ENCODE measurements at regions not wholly inside any gene's neighbourhood (a gene's known extent, or its start where the extent isn't known, plus 50 kb on each side); places are given as distances from the start of the nearest gene placed in this dataset.

DNA sequence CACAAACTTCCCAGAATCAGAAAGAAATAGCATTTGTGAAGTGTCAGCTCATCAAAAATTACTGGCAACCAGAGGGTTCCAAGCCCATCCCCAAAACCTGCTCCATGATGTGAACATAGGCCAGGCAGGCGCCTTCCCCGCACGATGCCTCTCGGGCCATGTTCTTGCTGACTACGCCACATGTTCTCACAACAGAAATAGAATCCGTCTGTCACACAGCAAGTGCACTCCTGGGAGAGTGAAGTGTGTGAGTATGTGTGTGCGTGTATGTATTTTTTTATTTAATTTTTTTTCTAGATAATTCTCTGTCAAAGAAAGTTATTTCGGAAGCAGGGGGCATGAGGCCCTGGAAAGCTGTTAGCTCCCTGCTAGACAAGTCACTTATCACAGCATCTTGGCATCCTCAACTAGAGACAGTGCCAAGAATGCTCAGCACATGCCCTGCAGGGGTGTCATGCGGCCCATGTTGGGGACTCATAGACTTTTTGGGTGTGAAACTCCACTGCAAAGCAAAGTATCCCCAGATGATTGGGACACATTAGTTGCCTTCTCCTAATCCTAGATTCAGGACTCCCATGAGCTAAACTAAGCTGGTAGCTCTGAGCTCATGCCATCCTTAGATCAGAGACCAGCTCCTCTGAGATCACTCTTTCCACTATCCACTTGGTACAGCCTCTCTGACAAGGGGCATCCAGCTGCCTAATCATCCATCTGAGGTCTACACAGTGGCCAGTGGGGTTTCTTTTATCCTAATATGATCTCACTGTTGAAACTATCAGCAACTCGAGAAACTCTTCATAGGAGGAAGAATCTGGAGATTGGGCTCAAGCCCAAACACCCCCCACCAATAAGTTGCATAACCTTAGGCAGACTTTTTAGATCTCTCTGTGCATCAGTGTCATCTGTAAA, 53.2 kb upstream of the CYRIA start:
- no peak overlapping the region for H3K4me3 Mint-ChIP-seq
- POLR2A ChIA-PET, result interaction anchor here (0.7 kb wide), 1 partner anchor 12 kb away, joined by 3 read pairs; no protein-coding TSS in a partner anchor
- no peak for TF ChIP-seq EZH2 (IDR thresholded peaks at IDR 0.05; ENCODE audit: borderline replicate concordance, insufficient read depth, low read depth, low read length, poor library complexity, severe bottlenecking)
- TF ChIP-seq, protein P1, sequence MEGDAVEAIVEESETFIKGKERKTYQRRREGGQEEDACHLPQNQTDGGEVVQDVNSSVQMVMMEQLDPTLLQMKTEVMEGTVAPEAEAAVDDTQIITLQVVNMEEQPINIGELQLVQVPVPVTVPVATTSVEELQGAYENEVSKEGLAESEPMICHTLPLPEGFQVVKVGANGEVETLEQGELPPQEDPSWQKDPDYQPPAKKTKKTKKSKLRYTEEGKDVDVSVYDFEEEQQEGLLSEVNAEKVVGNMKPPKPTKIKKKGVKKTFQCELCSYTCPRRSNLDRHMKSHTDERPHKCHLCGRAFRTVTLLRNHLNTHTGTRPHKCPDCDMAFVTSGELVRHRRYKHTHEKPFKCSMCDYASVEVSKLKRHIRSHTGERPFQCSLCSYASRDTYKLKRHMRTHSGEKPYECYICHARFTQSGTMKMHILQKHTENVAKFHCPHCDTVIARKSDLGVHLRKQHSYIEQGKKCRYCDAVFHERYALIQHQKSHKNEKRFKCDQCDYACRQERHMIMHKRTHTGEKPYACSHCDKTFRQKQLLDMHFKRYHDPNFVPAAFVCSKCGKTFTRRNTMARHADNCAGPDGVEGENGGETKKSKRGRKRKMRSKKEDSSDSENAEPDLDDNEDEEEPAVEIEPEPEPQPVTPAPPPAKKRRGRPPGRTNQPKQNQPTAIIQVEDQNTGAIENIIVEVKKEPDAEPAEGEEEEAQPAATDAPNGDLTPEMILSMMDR (IDR thresholded peaks at IDR 0.05), result no peak
- H3K4me3 ChIP-seq (ENCODE audit: control extremely low read depth in 1 of 5, extremely low read depth in 1 of 5, insufficient read depth in 1 of 5, low read depth in 2 of 5, low read length in 4 of 5), result no peak overlapping the region
- H3K27me3 ChIP-seq (replicated peaks in 1 of 4; ENCODE audit: control extremely low read depth in 1 of 4, control insufficient read depth in 3 of 4, insufficient read depth in 4 of 4, low read length in 3 of 4), result no peaks in the 10 kb centered on the region
- H3K4me1 ChIP-seq (ENCODE audit: control insufficient read depth in 2 of 2, insufficient read depth in 2 of 2, low read length in 2 of 2), result peaks cover 19 to 40% of the 10 kb centered on the region in 2 donors
- H2AFZ ChIP-seq (ENCODE audit: insufficient read depth, low read depth, low read length, poor library complexity, severe bottlenecking), result no peak overlapping the region
- H3K9me3 Mint-ChIP-seq (ENCODE audit: insufficient read depth), result peaks cover 2% of the 10 kb centered on the region
- H3K27me3 Mint-ChIP-seq, result no peaks in the 10 kb centered on the region
- CTCF ChIA-PET, result interaction anchor here (0.7 to 1.3 kb wide), 6 partner anchors 9 to 107 kb away, joined by 3 to 4 read pairs (median 4); no protein-coding TSS in a partner anchor
- ATAC-seq (ENCODE audit: low read depth) (no peak), DNase-seq (no peak)
- H3K36me3 ChIP-seq (replicated peaks in 1 of 2; ENCODE audit: control extremely low read depth in 1 of 2, control insufficient read depth in 1 of 2, extremely low read depth in 1 of 2, insufficient read depth in 2 of 2, low read length in 1 of 2), result no peaks in the 10 kb centered on the region
- intact Hi-C loops (cut with micrococcal nuclease), result no loop called here
- H3K9me3 ChIP-seq (ENCODE audit: control extremely low read depth in 1 of 3, control insufficient read depth in 2 of 3, insufficient read depth in 1 of 3, low read length in 2 of 3), result peaks cover 0 to 3% (median 0%) of the 10 kb centered on the region in 3 donors
- H3K4me2 ChIP-seq (replicated peaks; ENCODE audit: low read depth, low read length, poor library complexity, severe bottlenecking), result no peak overlapping the region
- 98% methylated on average over 7 of the region's 10 CpGs for WGBS (ENCODE audit: insufficient coverage)
- H4K20me1 ChIP-seq (ENCODE audit: control insufficient read depth, insufficient read depth, low read length, poor library complexity, severe bottlenecking), result no peaks in the 10 kb centered on the region
- H3K9ac ChIP-seq (ENCODE audit: low read length), result no peak overlapping the region
- no peak overlapping the region for H3K27ac ChIP-seq (ENCODE audit: low read length in 2 of 2)
- no peak overlapping the region for H3K27ac Mint-ChIP-seq
- no peaks in the 10 kb centered on the region for H3K79me2 ChIP-seq (ENCODE audit: control insufficient read depth, insufficient read depth, low read length)
- peaks cover 44% of the 10 kb centered on the region for H3K4me1 Mint-ChIP-seq

DNA sequence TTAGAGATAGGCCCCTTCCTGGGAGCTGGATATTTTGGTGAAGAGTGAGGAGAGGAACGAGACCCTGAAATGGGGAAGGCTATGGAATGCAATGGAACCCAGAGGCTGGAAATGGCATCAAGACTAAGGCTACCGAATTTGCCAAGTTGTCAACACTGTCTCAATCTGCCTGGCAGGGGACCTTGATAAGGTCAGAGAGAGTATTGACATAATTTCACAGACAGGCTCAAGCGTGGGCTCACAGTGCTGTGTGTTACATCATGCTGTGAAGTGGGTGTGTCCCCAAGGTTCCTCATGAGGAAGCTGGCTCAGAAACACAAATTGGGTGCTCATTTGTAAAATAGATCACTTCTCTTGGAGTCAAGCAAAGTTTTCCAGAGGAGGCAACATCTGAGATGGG, 51.8 kb upstream of the CYRIA start:
- DNase-seq, result peak; percentile 47
- peak overlapping the region; percentile 1 for H3K4me3 Mint-ChIP-seq
- 81% methylated on average over 3 of the region's 3 CpGs for WGBS (ENCODE audit: insufficient coverage)

More for the DNA sequence above, 51.8 kb upstream of the CYRIA start:
- Histone ChIP-seq H3K9ac (ENCODE audit: low read length) (no peak overlapping the region), H4K20me1 (ENCODE audit: control insufficient read depth, insufficient read depth, low read length, poor library complexity, severe bottlenecking) (no peaks in the 10 kb centered on the region), H3K4me2 (replicated peaks; ENCODE audit: low read depth, low read length, poor library complexity, severe bottlenecking) (peak overlapping the region; percentile 21), H3K27me3 (replicated peaks in 1 of 4; ENCODE audit: control extremely low read depth in 1 of 4, control insufficient read depth in 3 of 4, insufficient read depth in 4 of 4, low read length in 3 of 4) (no peaks in the 10 kb centered on the region), H3K36me3 (replicated peaks in 1 of 2; ENCODE audit: control extremely low read depth in 1 of 2, control insufficient read depth in 1 of 2, extremely low read depth in 1 of 2, insufficient read depth in 2 of 2, low read length in 1 of 2) (no peaks in the 10 kb centered on the region), H3K27ac (ENCODE audit: low read length in 2 of 2) (peak overlapping the region in 1 of 2 donors; percentile 25), H2AFZ (ENCODE audit: insufficient read depth, low read depth, low read length, poor library complexity, severe bottlenecking) (peak overlapping the region; percentile 12), H3K4me3 (ENCODE audit: control extremely low read depth in 1 of 5, extremely low read depth in 1 of 5, insufficient read depth in 1 of 5, low read depth in 2 of 5, low read length in 4 of 5) (no peak overlapping the region), H3K79me2 (ENCODE audit: control insufficient read depth, insufficient read depth, low read length) (no peaks in the 10 kb centered on the region), H3K9me3 (ENCODE audit: control extremely low read depth in 1 of 3, control insufficient read depth in 2 of 3, insufficient read depth in 1 of 3, low read length in 2 of 3) (peaks cover 0 to 3% (median 0%) of the 10 kb centered on the region in 3 donors), H3K4me1 (ENCODE audit: control insufficient read depth in 2 of 2, insufficient read depth in 2 of 2, low read length in 2 of 2) (peaks cover 33 to 54% of the 10 kb centered on the region in 2 donors)
- H3K9me3 Mint-ChIP-seq (ENCODE audit: insufficient read depth), result peaks cover 2% of the 10 kb centered on the region
- intact Hi-C loops (cut with micrococcal nuclease), result no loop called here
- TF ChIP-seq, protein P1 (IDR thresholded peaks at IDR 0.05), result no peak
- no peak for TF ChIP-seq EZH2 (IDR thresholded peaks at IDR 0.05; ENCODE audit: borderline replicate concordance, insufficient read depth, low read depth, low read length, poor library complexity, severe bottlenecking)
- ATAC-seq (ENCODE audit: low read depth), result peak; percentile 46
- no peaks in the 10 kb centered on the region for H3K27me3 Mint-ChIP-seq
- peak overlapping the region; percentile 21 for H3K27ac Mint-ChIP-seq
- peaks cover 57% of the 10 kb centered on the region for H3K4me1 Mint-ChIP-seq
- ChIA-PET POLR2A (no interaction called here), CTCF (interaction anchor here (0.9 to 1.2 kb wide), 3 partner anchors 39 to 592 kb away, joined by 3 to 4 read pairs (median 3); no protein-coding TSS in a partner anchor)
